Activated CD4-positive, alpha-beta memory T cell treated with anti-CD3 and anti-CD28 coated beads for 36 hours (primary cell): ENCODE measurements at regions not wholly inside any gene's neighbourhood (a gene's known extent, or its start where the extent isn't known, plus 50 kb on each side); places are given as distances from the start of the nearest gene placed in this dataset.

Source experiments
- CTCF ChIA-PET: fragments of 350-600 bp; sonication (Branson Sonifier 250); formaldehyde crosslinking; loops from one replicate; lab custom pipeline; 2021; ENCODE audit warnings: antibody characterized with exemption, inconsistent platforms; lab: Charles Lee
- POLR2A ChIA-PET: fragments of 350-600 bp; sonication (Branson Sonifier 250); formaldehyde crosslinking; loops from one replicate; lab custom pipeline; 2021; ENCODE audit warnings: antibody characterized with exemption; lab: Charles Lee
- DNase-seq: peaks from one replicate; pipeline ENCODE4 v3.0.0-alpha.2; 2020
- H3K27ac Mint-ChIP-seq: one replicate; pipeline ENCODE4 v1.8.0; 2021; ENCODE audit warnings: mixed read lengths
- H3K27me3 Mint-ChIP-seq: one replicate; pipeline ENCODE4 v1.8.0; 2021; ENCODE audit warnings: mixed read lengths
- H3K36me3 Mint-ChIP-seq: one replicate; pipeline ENCODE4 v1.8.0; 2021; ENCODE audit warnings: mixed read lengths
- H3K4me1 Mint-ChIP-seq: one replicate; pipeline ENCODE4 v1.8.0; 2021; ENCODE audit warnings: low read depth, mixed read lengths
- H3K4me3 Mint-ChIP-seq: one replicate; pipeline ENCODE4 v1.8.0; 2021; ENCODE audit warnings: mild to moderate bottlenecking, mixed read lengths
- H3K9me3 Mint-ChIP-seq: one replicate; pipeline ENCODE4 v1.8.0; 2021; ENCODE audit warnings: mixed read lengths
- intact Hi-C: fragments of 100-400 bp; cut with micrococcal nuclease; formaldehyde crosslinking; loops from one replicate; pipeline ENCODE4 v1.15.1; 2023

GRCh38 chr7:120028636-120029035 is 244.3 kb upstream of the KCND2 start:
- intact Hi-C loops = no loop called here
- peaks cover 6% of the 10 kb centered on the region for H3K9me3 Mint-ChIP-seq
- DNase-seq = no peak
- no peak overlapping the region for H3K4me3 Mint-ChIP-seq
- no peaks in the 10 kb centered on the region for H3K4me1 Mint-ChIP-seq
- CTCF ChIA-PET = no interaction called here
- no peak overlapping the region for H3K27ac Mint-ChIP-seq
- no peaks in the 10 kb centered on the region for H3K27me3 Mint-ChIP-seq
- no peaks in the 10 kb centered on the region for H3K36me3 Mint-ChIP-seq
- POLR2A ChIA-PET = no interaction called here

GRCh38 chr7:120030876-120031275 is 242.1 kb upstream of the KCND2 start:
- ChIA-PET CTCF (no interaction called here), POLR2A (no interaction called here)
- intact Hi-C loops = no loop called here
- Mint-ChIP-seq H3K36me3 (no peaks in the 10 kb centered on the region), H3K4me1 (no peaks in the 10 kb centered on the region), H3K27ac (no peak overlapping the region), H3K4me3 (no peak overlapping the region), H3K27me3 (no peaks in the 10 kb centered on the region), H3K9me3 (peaks cover 2% of the 10 kb centered on the region)
- no peak for DNase-seq

GRCh38 chr7:120033114-120033513 is 239.9 kb upstream of the KCND2 start:
- ChIA-PET POLR2A (no interaction called here), CTCF (no interaction called here)
- no peaks in the 10 kb centered on the region for H3K36me3 Mint-ChIP-seq
- intact Hi-C loops = no loop called here
- no peak overlapping the region for H3K27ac Mint-ChIP-seq
- no peak overlapping the region for H3K4me3 Mint-ChIP-seq
- H3K9me3 Mint-ChIP-seq = peaks cover 11% of the 10 kb centered on the region
- DNase-seq = no peak
- H3K27me3 Mint-ChIP-seq = no peaks in the 10 kb centered on the region
- no peaks in the 10 kb centered on the region for H3K4me1 Mint-ChIP-seq

DNA sequence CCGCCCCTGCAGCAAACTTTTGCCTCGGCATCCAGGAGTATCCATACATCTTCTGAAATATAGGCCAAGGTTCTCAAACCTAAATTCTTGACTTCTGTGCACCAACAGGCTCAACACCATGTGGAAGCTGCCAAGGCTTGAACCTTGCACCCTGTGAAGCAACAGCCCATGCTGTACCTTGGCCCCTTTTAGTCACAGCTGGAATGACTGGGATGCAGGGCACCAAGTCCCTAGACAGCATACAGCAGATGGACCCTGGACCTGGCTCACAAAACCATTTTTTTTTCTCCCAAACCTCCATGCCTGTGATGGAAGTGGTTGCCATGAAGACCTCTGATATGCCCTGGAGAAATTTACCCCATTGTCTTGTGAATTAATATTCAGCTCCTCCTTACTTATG is 233.8 kb upstream of the KCND2 start:
- no peaks in the 10 kb centered on the region for H3K4me1 Mint-ChIP-seq
- H3K27me3 Mint-ChIP-seq = no peaks in the 10 kb centered on the region
- no peak overlapping the region for H3K27ac Mint-ChIP-seq
- no peak for DNase-seq
- H3K9me3 Mint-ChIP-seq = peaks cover 30% of the 10 kb centered on the region
- H3K36me3 Mint-ChIP-seq = no peaks in the 10 kb centered on the region
- CTCF ChIA-PET = no interaction called here
- intact Hi-C loops = no loop called here
- POLR2A ChIA-PET = no interaction called here
- no peak overlapping the region for H3K4me3 Mint-ChIP-seq

DNA sequence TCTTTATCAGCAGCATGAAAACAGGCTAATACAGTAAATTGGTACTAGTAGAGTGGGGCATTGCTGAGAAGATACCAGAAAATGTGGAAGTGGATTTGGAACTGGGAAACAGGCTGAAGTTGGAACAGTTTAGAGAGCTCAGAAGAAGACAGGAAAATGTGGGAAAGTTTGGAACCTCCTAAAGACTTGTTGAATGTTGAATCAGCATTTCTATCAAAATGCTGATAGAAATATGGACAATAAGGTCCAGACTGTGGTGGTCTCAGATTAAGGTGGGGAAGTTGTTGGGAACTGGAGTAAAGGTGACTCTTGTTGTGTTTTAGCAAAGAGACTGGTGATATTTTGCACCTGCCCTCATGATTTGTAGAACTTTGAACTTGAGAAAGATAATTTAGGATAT is 231.2 kb upstream of the KCND2 start:
- Mint-ChIP-seq H3K27ac (no peak overlapping the region), H3K36me3 (no peaks in the 10 kb centered on the region), H3K9me3 (peaks cover 33% of the 10 kb centered on the region), H3K4me1 (no peaks in the 10 kb centered on the region), H3K4me3 (no peak overlapping the region), H3K27me3 (no peaks in the 10 kb centered on the region)
- ChIA-PET CTCF (no interaction called here), POLR2A (no interaction called here)
- no peak for DNase-seq
- intact Hi-C loops = no loop called here

DNA sequence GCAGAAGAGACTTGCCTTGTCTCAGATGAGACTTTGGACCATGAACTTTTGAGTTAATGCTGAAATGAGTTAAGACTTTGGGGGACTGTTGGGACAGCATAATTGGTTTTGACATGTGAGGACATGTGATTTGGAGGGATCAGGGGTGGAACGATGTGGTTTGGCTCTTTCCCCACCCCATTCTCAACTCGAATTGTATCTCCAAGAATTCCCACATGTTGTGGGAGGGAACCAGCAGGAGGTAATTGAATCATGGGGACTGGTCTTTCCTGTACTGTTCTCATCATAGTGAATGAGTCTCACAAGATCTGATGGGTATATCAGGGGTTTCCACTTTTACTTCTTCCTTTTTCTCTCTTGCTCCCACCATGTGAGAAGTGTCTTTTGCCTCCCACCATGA is 229.7 kb upstream of the KCND2 start:
- Mint-ChIP-seq H3K4me3 (no peak overlapping the region), H3K4me1 (no peaks in the 10 kb centered on the region), H3K27me3 (no peaks in the 10 kb centered on the region), H3K36me3 (no peaks in the 10 kb centered on the region), H3K27ac (no peak overlapping the region), H3K9me3 (peaks cover 23% of the 10 kb centered on the region)
- CTCF ChIA-PET = no interaction called here
- POLR2A ChIA-PET = no interaction called here
- DNase-seq = no peak
- intact Hi-C loops = no loop called here

DNA sequence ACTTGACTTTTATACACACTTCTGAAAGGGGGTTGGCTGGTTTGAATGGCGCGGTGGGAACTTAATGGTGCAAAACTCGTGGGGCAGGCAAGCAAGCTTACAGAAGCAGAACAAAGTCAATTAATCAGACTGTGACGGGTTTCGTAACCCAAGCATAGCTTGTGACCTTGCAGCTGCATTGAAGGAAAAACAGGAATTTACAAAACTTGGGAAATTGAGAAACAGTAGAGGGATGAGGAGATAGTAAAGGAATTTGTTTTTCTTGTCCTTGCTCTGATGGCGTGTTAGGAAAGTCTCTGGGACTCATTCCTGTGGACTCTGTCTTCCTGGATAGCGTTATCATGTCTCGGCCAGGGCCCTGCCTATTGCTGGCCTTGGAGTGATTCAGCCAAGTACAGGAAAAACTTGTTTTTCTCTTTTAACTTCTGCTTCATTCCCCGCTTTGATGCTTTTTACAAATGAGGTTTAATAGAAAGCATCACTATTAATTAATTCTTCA is 220.0 kb upstream of the KCND2 start:
- intact Hi-C loops = no loop called here
- DNase-seq = no peak
- Mint-ChIP-seq H3K4me3 (no peak overlapping the region), H3K27me3 (no peaks in the 10 kb centered on the region), H3K9me3 (peaks cover 11% of the 10 kb centered on the region), H3K4me1 (no peaks in the 10 kb centered on the region), H3K36me3 (no peaks in the 10 kb centered on the region), H3K27ac (no peak overlapping the region)
- POLR2A ChIA-PET = no interaction called here
- CTCF ChIA-PET = no interaction called here

DNA sequence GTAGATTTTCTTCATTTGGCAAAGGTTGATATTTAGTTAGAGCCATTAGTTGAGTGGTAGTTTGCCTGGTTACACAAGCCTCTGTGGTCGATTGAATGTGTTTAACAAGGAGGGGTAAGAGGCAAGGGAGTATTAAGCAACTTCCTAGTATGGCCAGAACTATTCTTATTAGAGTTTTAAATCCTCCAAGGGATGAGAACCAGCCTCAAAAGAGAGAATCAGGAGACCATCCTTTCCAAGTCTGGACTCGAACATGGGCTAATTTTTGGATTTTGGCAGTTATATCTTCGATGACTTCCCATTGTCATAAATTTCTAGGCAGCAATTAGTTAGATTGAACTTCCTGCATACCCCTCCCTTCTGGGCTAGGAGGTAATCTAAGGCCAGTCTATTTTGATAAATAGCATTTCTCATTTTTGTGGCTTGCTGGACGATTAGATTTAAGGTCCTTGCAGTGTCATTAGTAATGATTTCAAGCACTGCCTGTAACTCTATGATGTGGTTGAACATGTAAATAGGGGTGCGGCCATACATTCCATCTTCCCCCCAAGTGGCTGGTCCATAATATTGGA is 219.5 kb upstream of the KCND2 start:
- Mint-ChIP-seq H3K27ac (no peak overlapping the region), H3K9me3 (peaks cover 14% of the 10 kb centered on the region), H3K4me1 (no peaks in the 10 kb centered on the region), H3K36me3 (no peaks in the 10 kb centered on the region), H3K27me3 (no peaks in the 10 kb centered on the region), H3K4me3 (no peak overlapping the region)
- intact Hi-C loops = no loop called here
- POLR2A ChIA-PET = no interaction called here
- DNase-seq = no peak
- CTCF ChIA-PET = no interaction called here

- Mint-ChIP-seq H3K27me3 (no peaks in the 10 kb centered on the region), H3K27ac (no peak overlapping the region), H3K4me3 (no peak overlapping the region), H3K4me1 (no peaks in the 10 kb centered on the region), H3K36me3 (no peaks in the 10 kb centered on the region), H3K9me3 (peaks cover 23% of the 10 kb centered on the region)
- ChIA-PET POLR2A (no interaction called here), CTCF (no interaction called here)
- no peak for DNase-seq
- intact Hi-C loops = no loop called here
These were observed 218.4 kb upstream of the KCND2 start for GRCh38 chr7:120054376-120055100.

DNA sequence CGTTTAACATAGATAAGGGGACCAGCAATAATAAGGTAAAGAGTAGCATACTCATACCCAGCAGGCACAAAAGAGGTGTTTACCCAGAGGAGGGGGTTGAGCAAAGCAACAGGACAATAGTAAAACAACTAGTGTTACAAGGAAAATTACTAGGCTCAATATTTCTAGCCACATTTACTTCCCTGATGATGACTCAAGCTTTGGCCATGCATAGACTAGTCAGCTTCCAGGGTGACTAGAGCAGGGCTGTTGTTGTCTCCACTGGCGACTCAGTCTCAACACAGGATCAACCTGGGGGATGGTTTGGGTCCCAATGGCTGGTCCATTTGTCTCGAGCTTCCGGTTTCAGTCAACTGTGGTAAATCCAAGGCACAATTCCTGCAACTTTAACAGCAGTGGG is 217.7 kb upstream of the KCND2 start:
- ChIA-PET CTCF (no interaction called here), POLR2A (no interaction called here)
- DNase-seq = no peak
- Mint-ChIP-seq H3K27me3 (no peaks in the 10 kb centered on the region), H3K27ac (no peak overlapping the region), H3K4me3 (no peak overlapping the region), H3K36me3 (no peaks in the 10 kb centered on the region), H3K9me3 (peaks cover 25% of the 10 kb centered on the region), H3K4me1 (no peaks in the 10 kb centered on the region)
- intact Hi-C loops = no loop called here

- H3K4me1 Mint-ChIP-seq = no peaks in the 10 kb centered on the region
- no peak for DNase-seq
- ChIA-PET POLR2A (no interaction called here), CTCF (no interaction called here)
- H3K4me3 Mint-ChIP-seq = no peak overlapping the region
- H3K27ac Mint-ChIP-seq = no peak overlapping the region
- H3K27me3 Mint-ChIP-seq = no peaks in the 10 kb centered on the region
- peaks cover 25% of the 10 kb centered on the region for H3K9me3 Mint-ChIP-seq
- intact Hi-C loops = no loop called here
- H3K36me3 Mint-ChIP-seq = no peaks in the 10 kb centered on the region
These were observed 216.7 kb upstream of the KCND2 start for GRCh38 chr7:120056227-120056626.

DNA sequence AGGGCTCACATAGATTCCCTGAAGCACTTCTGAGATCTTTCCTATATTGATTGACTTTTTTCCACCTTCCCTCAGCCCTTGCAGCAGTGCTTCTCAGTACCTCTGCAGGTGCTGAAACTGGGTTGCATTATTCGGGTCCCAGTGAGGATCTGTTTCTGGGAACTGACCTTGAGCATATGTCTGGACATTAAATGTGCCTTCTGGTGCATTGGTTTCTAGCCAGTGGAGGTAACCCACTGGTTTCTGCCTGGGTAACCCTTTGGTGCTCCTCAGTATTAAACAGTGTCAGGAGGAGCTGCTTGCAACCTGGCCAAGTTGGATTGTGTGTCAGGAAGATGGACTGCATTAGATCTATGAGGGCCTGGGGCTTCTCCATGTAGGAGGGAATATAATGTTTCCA is 213.3 kb upstream of the KCND2 start:
- POLR2A ChIA-PET = no interaction called here
- H3K9me3 Mint-ChIP-seq = peaks cover 19% of the 10 kb centered on the region

GRCh38 chr7:120060281-120060680 is 212.7 kb upstream of the KCND2 start:
- intact Hi-C loops = no loop called here
- no peak for DNase-seq
- no peaks in the 10 kb centered on the region for H3K36me3 Mint-ChIP-seq

More for the DNA sequence above, 213.3 kb upstream of the KCND2 start:
- CTCF ChIA-PET = no interaction called here
- Mint-ChIP-seq H3K27me3 (no peaks in the 10 kb centered on the region), H3K4me3 (no peak overlapping the region), H3K36me3 (no peaks in the 10 kb centered on the region), H3K4me1 (no peaks in the 10 kb centered on the region), H3K27ac (no peak overlapping the region)
- DNase-seq = no peak
- intact Hi-C loops = no loop called here

More at GRCh38 chr7:120060281-120060680, 212.7 kb upstream of the KCND2 start:
- Mint-ChIP-seq H3K27me3 (no peaks in the 10 kb centered on the region), H3K27ac (no peak overlapping the region), H3K9me3 (peaks cover 16% of the 10 kb centered on the region), H3K4me3 (no peak overlapping the region), H3K4me1 (no peaks in the 10 kb centered on the region)
- ChIA-PET CTCF (no interaction called here), POLR2A (no interaction called here)
